B cell (primary cell): ENCODE measurements at regions not wholly inside any gene's neighbourhood (a gene's known extent, or its start where the extent isn't known, plus 50 kb on each side); places are given as distances from the start of the nearest gene placed in this dataset.

Experiments
- ATAC-seq: fragments of 200-7000 bp; cut with Tn5 transposase; one replicate; pipeline ENCODE4 v1.10.0; 2021; ENCODE audit warnings: low read depth, mild to moderate bottlenecking, moderate number of reproducible peaks, moderate library complexity
- CTCF ChIA-PET: fragments of 350-600 bp; sonication (Branson Sonifier 250); formaldehyde crosslinking; loops from one replicate; lab custom pipeline; 2021; ENCODE audit warnings: antibody characterized with exemption, inconsistent platforms; lab: Charles Lee
- POLR2A ChIA-PET: fragments of 350-600 bp; sonication (Branson Sonifier 250); formaldehyde crosslinking; loops from one replicate; lab custom pipeline; 2021; ENCODE audit warnings: antibody characterized with exemption; lab: Charles Lee
- DNase-seq: peaks from one replicate; pipeline ENCODE4 v3.0.0; 2013
- H2AFZ ChIP-seq: 2 replicates; pipeline ENCODE4 v1.6.1; 2012; ENCODE audit warnings: mild to moderate bottlenecking, low read depth, low read length; ENCODE audit not compliant: insufficient read depth, poor library complexity, severe bottlenecking
- H3K27ac ChIP-seq, 2 donors: 1 replicate in 1 of 2; 2 replicates in 1 of 2; pipeline ENCODE4 v1.5.1; 2012 to 2013; ENCODE audit warnings: low read length in 2 of 2, mild to moderate bottlenecking in 2 of 2, moderate library complexity in 1 of 2
- H3K27me3 ChIP-seq, 4 experiments: fragments of 200-600 bp in 1 of 4; sonication (generic) in 1 of 4; replicated peaks in 1 of 4; 1 replicate in 2 of 4; 2 replicates in 2 of 4; pipeline versions ENCODE4 v1.6.1 to v1.7.0; 2013 to 2016; ENCODE audit warnings: low read length in 3 of 4, mild to moderate bottlenecking in 2 of 4, mixed read lengths in 1 of 4, moderate library complexity in 1 of 4; ENCODE audit not compliant: insufficient read depth in 4 of 4, control insufficient read depth in 3 of 4; ENCODE audit errors: control extremely low read depth in 1 of 4
- H3K36me3 ChIP-seq, 2 experiments: replicated peaks in 1 of 2; 1 replicate in 1 of 2; 2 replicates in 1 of 2; pipeline versions ENCODE4 v1.6.1 to v1.7.1; 2013; ENCODE audit warnings: low read length in 1 of 2; ENCODE audit not compliant: insufficient read depth in 2 of 2, control insufficient read depth in 1 of 2; ENCODE audit errors: control extremely low read depth in 1 of 2, extremely low read depth in 1 of 2
- H3K4me1 ChIP-seq, 2 donors: fragments of 200-600 bp in 1 of 2; sonication (generic) in 1 of 2; 1 replicate in 1 of 2; 2 replicates in 1 of 2; pipeline versions ENCODE4 v1.5.1 to v1.6.1; 2013 to 2017; ENCODE audit warnings: low read length in 2 of 2; ENCODE audit not compliant: control insufficient read depth in 2 of 2, insufficient read depth in 2 of 2
- H3K4me2 ChIP-seq: replicated peaks from 2 replicates; pipeline ENCODE3; 2012; ENCODE audit warnings: mild to moderate bottlenecking, low read depth, low read length; ENCODE audit not compliant: poor library complexity, severe bottlenecking
- H3K4me3 ChIP-seq, 5 experiments: fragments of 200-600 bp in 1 of 5; sonication (generic) in 1 of 5; 1 replicate in 3 of 5; 2 replicates in 2 of 5; pipeline versions ENCODE4 v1.5.1 to v1.7.0; 2011 to 2016; ENCODE audit warnings: low read length in 4 of 5, mild to moderate bottlenecking in 4 of 5, low read depth in 2 of 5, control low read depth in 1 of 5, moderate library complexity in 1 of 5; ENCODE audit not compliant: insufficient read depth in 1 of 5; ENCODE audit errors: control extremely low read depth in 1 of 5, extremely low read depth in 1 of 5
- H3K79me2 ChIP-seq: fragments of 200-600 bp; sonication (generic); one replicate; pipeline ENCODE4 v1.6.0; 2016; ENCODE audit warnings: low read length; ENCODE audit not compliant: control insufficient read depth, insufficient read depth
- H3K9ac ChIP-seq: fragments of 200-600 bp; sonication (generic); 2 replicates; pipeline ENCODE4 v1.6.1; 2017; ENCODE audit warnings: mild to moderate bottlenecking, low read length, moderate library complexity
- H3K9me3 ChIP-seq, 3 donors: one replicate each; pipeline versions ENCODE4 v1.6.1 to v1.7.1; 2013; ENCODE audit warnings: low read length in 2 of 3; ENCODE audit not compliant: control insufficient read depth in 2 of 3, insufficient read depth in 1 of 3; ENCODE audit errors: control extremely low read depth in 1 of 3
- H4K20me1 ChIP-seq: 2 replicates; pipeline ENCODE4 v1.6.0; 2012; ENCODE audit warnings: mild to moderate bottlenecking, low read length; ENCODE audit not compliant: insufficient read depth, control insufficient read depth, poor library complexity, severe bottlenecking
- H3K27ac Mint-ChIP-seq: one replicate; pipeline ENCODE4 v1.8.0; 2021; ENCODE audit warnings: mixed read lengths
- H3K27me3 Mint-ChIP-seq: one replicate; pipeline ENCODE4 v1.8.0; 2021; ENCODE audit warnings: mixed read lengths
- H3K4me1 Mint-ChIP-seq: one replicate; pipeline ENCODE4 v1.8.0; 2021; ENCODE audit warnings: mixed read lengths
- H3K4me3 Mint-ChIP-seq: one replicate; pipeline ENCODE4 v1.8.0; 2021; ENCODE audit warnings: mixed read lengths
- H3K9me3 Mint-ChIP-seq: one replicate; pipeline ENCODE4 v1.8.0; 2022; ENCODE audit warnings: mixed read lengths; ENCODE audit not compliant: insufficient read depth
- EZH2 ChIP-seq: IDR thresholded peaks from 2 replicates; pipeline ENCODE4 v1.6.1; 2012; ENCODE audit warnings: borderline replicate concordance, low read depth, mild to moderate bottlenecking, moderate library complexity, low read length; ENCODE audit not compliant: insufficient read depth, poor library complexity, severe bottlenecking
- WGBS: methylation state at CpG from one replicate; pipeline ENCODE4 v1.1.5; 2013; ENCODE audit warnings: missing lambda C conversion rate; ENCODE audit not compliant: insufficient coverage; 5-methylcytosine and 5-hydroxymethylcytosine counted together
- intact Hi-C: fragments of 100-400 bp; cut with micrococcal nuclease; formaldehyde crosslinking; loops from one replicate; pipeline ENCODE4 v1.10.0; 2022
- TF ChIP-seq, protein P1 (sequence below): fragments of 200-600 bp; IDR thresholded peaks from one replicate; pipeline ENCODE4 v1.8.0; 2022; ENCODE audit warnings: antibody characterized with exemption, mild to moderate bottlenecking

GRCh38 chr5:158166424-158166823 is 307.5 kb upstream of the CLINT1 start:
- Histone ChIP-seq H3K4me3 (no peak overlapping the region), H3K9ac (no peak overlapping the region), H4K20me1 (no peaks in the 10 kb centered on the region), H3K4me2 (no peak overlapping the region), H2AFZ (no peak overlapping the region), H3K27me3 (peaks cover 0 to 3% (median 0%) of the 10 kb centered on the region in 4 experiments), H3K27ac (no peak overlapping the region), H3K4me1 (peaks cover 17 to 18% of the 10 kb centered on the region in 2 donors), H3K9me3 (no peaks in the 10 kb centered on the region), H3K79me2 (no peaks in the 10 kb centered on the region), H3K36me3 (no peaks in the 10 kb centered on the region)
- H3K9me3 Mint-ChIP-seq = no peaks in the 10 kb centered on the region
- WGBS = 91% methylated on average over 5 of the region's 5 CpGs
- peaks cover 17% of the 10 kb centered on the region for H3K4me1 Mint-ChIP-seq
- peaks cover 14% of the 10 kb centered on the region for H3K27me3 Mint-ChIP-seq
- ChIA-PET CTCF (interaction anchor here (1.1 to 1.6 kb wide), 2 partner anchors 9 to 970 kb away, joined by 3 to 10 read pairs; no protein-coding TSS in a partner anchor), POLR2A (no interaction called here)
- intact Hi-C loops = no loop called here
- DNase-seq (no peak), ATAC-seq (no peak)
- no peak overlapping the region for H3K4me3 Mint-ChIP-seq
- TF ChIP-seq, protein P1, sequence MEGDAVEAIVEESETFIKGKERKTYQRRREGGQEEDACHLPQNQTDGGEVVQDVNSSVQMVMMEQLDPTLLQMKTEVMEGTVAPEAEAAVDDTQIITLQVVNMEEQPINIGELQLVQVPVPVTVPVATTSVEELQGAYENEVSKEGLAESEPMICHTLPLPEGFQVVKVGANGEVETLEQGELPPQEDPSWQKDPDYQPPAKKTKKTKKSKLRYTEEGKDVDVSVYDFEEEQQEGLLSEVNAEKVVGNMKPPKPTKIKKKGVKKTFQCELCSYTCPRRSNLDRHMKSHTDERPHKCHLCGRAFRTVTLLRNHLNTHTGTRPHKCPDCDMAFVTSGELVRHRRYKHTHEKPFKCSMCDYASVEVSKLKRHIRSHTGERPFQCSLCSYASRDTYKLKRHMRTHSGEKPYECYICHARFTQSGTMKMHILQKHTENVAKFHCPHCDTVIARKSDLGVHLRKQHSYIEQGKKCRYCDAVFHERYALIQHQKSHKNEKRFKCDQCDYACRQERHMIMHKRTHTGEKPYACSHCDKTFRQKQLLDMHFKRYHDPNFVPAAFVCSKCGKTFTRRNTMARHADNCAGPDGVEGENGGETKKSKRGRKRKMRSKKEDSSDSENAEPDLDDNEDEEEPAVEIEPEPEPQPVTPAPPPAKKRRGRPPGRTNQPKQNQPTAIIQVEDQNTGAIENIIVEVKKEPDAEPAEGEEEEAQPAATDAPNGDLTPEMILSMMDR = no peak
- no peak for TF ChIP-seq EZH2
- no peak overlapping the region for H3K27ac Mint-ChIP-seq

GRCh38 chr5:158165647-158166046 is 306.7 kb upstream of the CLINT1 start:
- Histone ChIP-seq H3K79me2 (no peaks in the 10 kb centered on the region), H3K9ac (no peak overlapping the region), H4K20me1 (no peaks in the 10 kb centered on the region), H2AFZ (no peak overlapping the region), H3K36me3 (no peaks in the 10 kb centered on the region), H3K27ac (no peak overlapping the region), H3K9me3 (no peaks in the 10 kb centered on the region), H3K4me3 (no peak overlapping the region), H3K4me2 (no peak overlapping the region), H3K27me3 (peaks cover 0 to 3% (median 0%) of the 10 kb centered on the region in 4 experiments), H3K4me1 (peaks cover 9 to 10% of the 10 kb centered on the region in 2 donors)
- H3K27ac Mint-ChIP-seq = no peak overlapping the region
- H3K9me3 Mint-ChIP-seq = no peaks in the 10 kb centered on the region
- peaks cover 9% of the 10 kb centered on the region for H3K4me1 Mint-ChIP-seq
- peaks cover 14% of the 10 kb centered on the region for H3K27me3 Mint-ChIP-seq
- ATAC-seq (no peak), DNase-seq (no peak)
- TF ChIP-seq, protein P1 = no peak
- no peak for TF ChIP-seq EZH2
- ChIA-PET CTCF (interaction anchor here (1.6 kb wide), 1 partner anchor 10 kb away, joined by 10 read pairs; no protein-coding TSS in a partner anchor), POLR2A (no interaction called here)
- no peak overlapping the region for H3K4me3 Mint-ChIP-seq
- intact Hi-C loops = no loop called here
